ENCODE measurements at regions not wholly inside any gene's neighbourhood (a gene's known extent, or its start where the extent isn't known, plus 50 kb on each side); places are given as distances from the start of the nearest gene placed in this dataset.

DNA sequence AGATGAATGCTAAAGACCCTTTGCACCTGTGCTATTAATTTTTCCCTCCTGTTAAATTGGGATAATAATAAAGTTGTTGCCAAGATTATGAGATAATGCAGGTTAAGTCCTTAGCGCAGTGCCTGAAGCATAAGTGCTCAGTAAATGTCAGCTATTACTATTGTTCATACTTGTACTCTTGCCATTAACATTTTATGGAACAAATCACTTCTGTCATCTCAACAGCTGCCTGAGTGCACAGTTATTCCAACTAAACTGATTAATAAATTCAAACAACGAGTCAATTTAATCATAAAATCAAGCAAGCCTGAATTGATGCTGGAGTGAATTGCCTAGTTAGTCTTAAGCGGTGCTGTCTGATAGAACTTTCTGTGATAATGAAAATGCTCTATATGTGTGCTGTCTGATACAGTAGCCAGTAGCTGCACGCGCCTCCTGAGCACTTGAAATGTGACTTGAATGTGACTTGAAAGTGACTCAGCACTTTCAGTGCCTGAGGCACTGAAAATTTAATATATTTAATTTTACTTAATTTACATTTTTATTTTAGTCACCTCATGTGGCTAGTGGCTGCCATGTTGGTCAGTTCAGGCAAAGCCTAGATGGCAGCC is 198.7 kb upstream of the PFN2 start:
- H3K27ac ChIP-seq = peak overlapping the region; percentile 41 to 88 (median 66)
- ATAC-seq = peak; percentile 19 to 60 (median 42)
- WGBS, 4 donors = 39 to 51% (median 48%) methylated on average over 5 of the region's 5 CpGs
- intact Hi-C loops (cut with DNase I) = loop anchor here in 2 of 10 donors (5.0 kb wide), 2 partner anchors 107 to 197 kb away; partner anchors contain the start of gene PFN2 (in 1 of the 2)
- no peaks in the 10 kb centered on the region for H3K27me3 ChIP-seq
- DNase-seq = peak in 2 of 5 donors; percentile 32 to 37
- no peak overlapping the region for H3K4me3 ChIP-seq
- no peaks in the 10 kb centered on the region for H3K36me3 ChIP-seq
- TF ChIP-seq, protein P1, sequence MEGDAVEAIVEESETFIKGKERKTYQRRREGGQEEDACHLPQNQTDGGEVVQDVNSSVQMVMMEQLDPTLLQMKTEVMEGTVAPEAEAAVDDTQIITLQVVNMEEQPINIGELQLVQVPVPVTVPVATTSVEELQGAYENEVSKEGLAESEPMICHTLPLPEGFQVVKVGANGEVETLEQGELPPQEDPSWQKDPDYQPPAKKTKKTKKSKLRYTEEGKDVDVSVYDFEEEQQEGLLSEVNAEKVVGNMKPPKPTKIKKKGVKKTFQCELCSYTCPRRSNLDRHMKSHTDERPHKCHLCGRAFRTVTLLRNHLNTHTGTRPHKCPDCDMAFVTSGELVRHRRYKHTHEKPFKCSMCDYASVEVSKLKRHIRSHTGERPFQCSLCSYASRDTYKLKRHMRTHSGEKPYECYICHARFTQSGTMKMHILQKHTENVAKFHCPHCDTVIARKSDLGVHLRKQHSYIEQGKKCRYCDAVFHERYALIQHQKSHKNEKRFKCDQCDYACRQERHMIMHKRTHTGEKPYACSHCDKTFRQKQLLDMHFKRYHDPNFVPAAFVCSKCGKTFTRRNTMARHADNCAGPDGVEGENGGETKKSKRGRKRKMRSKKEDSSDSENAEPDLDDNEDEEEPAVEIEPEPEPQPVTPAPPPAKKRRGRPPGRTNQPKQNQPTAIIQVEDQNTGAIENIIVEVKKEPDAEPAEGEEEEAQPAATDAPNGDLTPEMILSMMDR (IDR thresholded peaks at IDR 0.05) = no peak
- TF ChIP-seq POLR2A (IDR thresholded peaks at IDR 0.05) = no peak
- no peaks in the 10 kb centered on the region for H3K9me3 ChIP-seq
- H3K4me1 ChIP-seq = peaks cover 0 to 26% (median 6%) of the 10 kb centered on the region in 12 donors

DNA sequence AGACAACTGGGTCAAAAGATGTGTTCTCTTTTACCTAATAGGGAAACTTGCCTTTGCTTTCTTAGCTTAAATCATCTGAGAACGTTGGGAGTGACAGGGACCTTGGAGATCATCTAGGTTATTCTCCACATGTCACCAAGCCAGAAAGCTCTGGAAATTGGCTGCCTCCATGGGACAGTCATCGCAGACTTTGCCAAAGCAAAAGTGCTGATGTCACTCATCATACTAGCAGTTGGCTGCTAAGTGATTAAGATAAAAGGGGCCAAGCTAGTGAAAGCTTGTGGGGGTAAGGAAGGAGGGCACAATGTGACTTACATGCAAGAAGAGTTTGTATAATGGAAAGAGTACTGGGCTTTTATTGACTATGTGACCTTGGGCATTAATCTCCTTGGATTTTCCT is 198.0 kb upstream of the PFN2 start:
- no peaks in the 10 kb centered on the region for H3K36me3 ChIP-seq

DNA sequence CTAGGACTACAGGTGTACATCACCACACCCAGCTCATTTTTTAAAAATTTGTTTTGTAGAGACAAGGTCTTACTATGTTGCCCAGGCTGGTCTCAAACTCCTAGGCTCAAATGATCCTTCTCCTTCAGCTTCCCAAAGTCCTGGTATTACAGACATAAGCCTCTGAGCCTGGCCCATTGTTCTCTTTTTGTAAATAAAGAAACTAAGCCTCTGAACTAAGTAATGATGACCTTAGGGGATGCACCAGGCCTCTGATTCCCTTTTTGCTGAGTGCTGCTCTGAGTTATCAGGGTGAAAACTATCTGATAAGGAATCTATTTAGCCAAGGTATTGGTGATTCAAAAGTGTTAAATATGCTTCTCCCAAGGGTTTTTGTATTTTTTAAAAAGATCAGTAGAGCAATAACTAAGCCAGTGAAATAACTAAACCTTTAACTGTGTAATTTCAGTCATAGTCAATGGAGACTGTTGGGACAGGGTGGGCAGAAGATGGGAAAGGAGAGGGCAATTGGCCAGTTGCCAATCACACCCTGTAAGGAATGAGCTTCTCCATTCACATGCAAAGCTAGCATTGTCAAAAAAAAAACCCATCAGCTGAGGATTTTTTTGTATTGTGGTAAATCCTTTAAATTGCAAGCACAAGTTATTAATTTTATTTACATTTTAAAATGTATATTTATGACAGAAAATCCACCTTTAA is 194.8 kb upstream of the PFN2 start:
- ATAC-seq = no peak

More for the DNA sequence above, 198.0 kb upstream of the PFN2 start:
- WGBS, 4 donors = 18 to 24% (median 20%) methylated on average over 2 of the region's 2 CpGs
- DNase-seq = peak in 4 of 5 donors; percentile 70 to 78 (median 72)
- Histone ChIP-seq H3K4me1 (peaks cover 0 to 26% (median 6%) of the 10 kb centered on the region in 12 donors), H3K27me3 (no peaks in the 10 kb centered on the region), H3K27ac (peak overlapping the region; percentile 41 to 88 (median 66)), H3K4me3 (no peak overlapping the region), H3K9me3 (no peaks in the 10 kb centered on the region)
- peak; percentile 93 to 94 (median 94) for ATAC-seq
- intact Hi-C loops (cut with DNase I) = loop anchor here in 3 of 10 donors (1.0 to 5.0 kb wide), 3 partner anchors 19 to 196 kb away; partner anchors contain the start of gene PFN2 (in 1 of the 3)
- TF ChIP-seq POLR2A (IDR thresholded peaks at IDR 0.05) = no peak
- TF ChIP-seq, protein P1 (IDR thresholded peaks at IDR 0.05) = no peak

More for the DNA sequence above, 194.8 kb upstream of the PFN2 start:
- Histone ChIP-seq H3K4me1 (peaks cover 0 to 24% (median 6%) of the 10 kb centered on the region in 12 donors), H3K9me3 (peaks cover 0 to 5% (median 0%) of the 10 kb centered on the region in 12 donors), H3K27ac (no peak overlapping the region), H3K36me3 (no peaks in the 10 kb centered on the region), H3K27me3 (no peaks in the 10 kb centered on the region), H3K4me3 (no peak overlapping the region)
- TF ChIP-seq, protein P1 (IDR thresholded peaks at IDR 0.05) = no peak
- no peak for TF ChIP-seq POLR2A (IDR thresholded peaks at IDR 0.05)
- DNase-seq = no peak
- intact Hi-C loops (cut with DNase I) = loop anchor here in 2 of 10 donors (5.0 kb wide), 2 partner anchors 103 to 193 kb away; partner anchors contain the start of gene PFN2 (in 1 of the 2)
